ENCODE measurements at regions not wholly inside any gene's neighbourhood (a gene's known extent, or its start where the extent isn't known, plus 50 kb on each side); places are given as distances from the start of the nearest gene placed in this dataset.
"Not testable (repeated sequence)": the region's sequence is repeated elsewhere in the genome, so short reads cannot be mapped to it uniquely, and the experiment has no call there.

DNA sequence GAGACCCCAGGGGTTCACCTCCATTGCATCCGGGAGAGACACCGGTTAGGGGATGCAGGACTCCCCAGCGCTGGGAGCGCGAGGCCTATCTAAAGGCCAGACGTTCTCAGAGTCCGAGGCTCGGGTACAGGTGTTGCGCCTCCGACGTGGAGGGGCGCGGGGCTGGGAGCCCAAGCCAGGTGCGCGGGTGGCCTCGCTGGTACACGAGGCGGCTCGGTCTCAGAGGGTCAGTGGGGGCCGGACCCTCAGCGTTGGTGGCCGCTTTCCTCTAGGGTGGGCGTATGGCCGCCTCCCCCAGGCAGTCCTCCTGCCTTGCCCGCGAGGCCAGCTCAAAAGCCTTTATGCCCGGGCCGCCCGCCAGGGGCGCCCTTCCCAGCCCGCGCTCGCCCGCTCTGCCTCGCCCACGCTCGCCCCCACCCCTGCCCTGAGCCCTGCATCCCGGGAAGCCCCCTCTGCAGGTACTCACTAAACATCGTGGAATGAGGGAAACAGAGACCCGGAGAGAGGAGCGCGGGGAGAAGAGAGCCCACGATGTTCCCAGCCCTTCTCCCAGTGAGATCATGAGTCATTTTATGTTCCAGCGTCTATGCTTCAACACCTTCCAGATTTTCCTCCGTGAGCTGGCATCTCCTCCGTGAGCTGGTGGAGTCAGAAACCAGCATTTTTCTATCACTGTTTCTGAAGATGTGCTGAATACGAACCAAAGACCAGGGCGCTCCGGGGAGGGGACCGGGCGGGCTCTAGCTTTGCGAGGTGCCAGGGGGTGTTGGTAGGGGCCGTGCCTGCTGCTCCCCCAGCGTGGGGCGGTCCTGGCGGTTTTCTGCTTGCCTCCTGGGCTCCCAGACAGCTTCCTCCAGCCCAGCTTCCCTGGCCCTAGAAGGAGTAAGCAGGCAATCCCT, 73.8 kb downstream of the DIO3 start:
- no peak for DNase-seq

DNA sequence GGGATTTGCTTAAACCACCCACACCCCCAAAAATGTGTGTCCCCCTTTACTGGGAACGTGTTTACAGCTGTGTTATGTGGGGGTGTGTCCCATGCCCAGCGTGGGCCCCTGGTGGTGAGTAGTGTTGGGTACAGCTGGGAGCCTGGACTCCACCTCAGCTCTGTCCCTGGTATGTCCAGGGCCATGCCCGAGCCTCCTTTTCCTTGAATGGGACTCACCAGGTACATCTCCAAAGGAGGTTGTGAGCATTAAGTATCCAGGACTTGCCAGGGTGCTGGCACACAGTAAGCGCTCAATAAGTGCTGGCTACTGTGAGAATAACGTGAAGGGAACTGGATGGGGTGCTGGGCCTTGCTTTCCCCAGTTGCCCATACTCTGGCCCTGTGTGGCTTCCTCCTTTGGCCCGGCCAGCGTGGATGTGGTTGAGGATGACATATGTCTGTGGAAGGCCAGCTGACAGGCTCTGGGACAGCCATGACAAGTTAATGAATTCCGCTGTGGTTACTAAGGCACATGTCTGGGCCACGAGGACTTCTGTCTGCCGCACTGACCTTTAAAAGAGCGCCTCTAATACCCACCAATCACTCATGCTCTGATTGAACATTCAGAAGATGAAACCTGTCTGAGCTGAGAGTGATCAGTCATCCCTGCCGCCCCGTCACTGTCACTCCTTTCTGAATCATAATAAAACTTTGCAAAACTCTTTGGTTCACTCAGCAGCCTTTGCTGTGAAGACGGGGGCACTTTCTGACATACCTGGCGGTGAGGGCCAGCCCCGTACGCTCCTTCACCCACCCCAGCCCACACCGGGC, 74.7 kb downstream of the DIO3 start:
- DNase-seq: no peak

DNA sequence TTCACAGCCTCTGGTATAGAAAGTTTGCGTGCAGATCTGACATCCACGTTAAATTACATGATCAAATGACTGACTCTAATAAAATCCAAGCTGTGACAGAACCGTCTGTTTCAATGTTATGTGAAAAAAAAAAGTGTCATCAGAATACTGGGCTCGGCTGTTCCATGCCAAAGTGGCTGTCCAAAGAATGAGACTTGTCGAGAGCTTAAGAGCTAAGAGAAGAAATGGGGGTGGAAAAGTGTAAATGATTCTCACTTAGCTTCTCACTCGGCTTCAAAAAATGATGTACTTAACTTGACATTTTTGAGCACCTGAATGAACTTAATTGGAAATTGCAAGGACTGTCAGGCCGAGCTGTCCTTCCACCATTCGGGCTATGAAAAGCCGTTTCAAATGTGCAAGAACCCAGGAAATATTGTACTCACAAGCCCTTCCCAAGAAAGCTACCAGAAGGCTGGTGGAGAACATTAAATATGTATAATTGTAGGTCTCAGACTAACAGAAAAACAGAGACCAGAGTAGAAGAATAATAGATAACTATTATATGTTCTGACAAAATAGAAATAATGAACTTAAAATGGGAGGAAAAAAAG, 78.0 kb downstream of the DIO3 start:
- no peak for DNase-seq

DNA sequence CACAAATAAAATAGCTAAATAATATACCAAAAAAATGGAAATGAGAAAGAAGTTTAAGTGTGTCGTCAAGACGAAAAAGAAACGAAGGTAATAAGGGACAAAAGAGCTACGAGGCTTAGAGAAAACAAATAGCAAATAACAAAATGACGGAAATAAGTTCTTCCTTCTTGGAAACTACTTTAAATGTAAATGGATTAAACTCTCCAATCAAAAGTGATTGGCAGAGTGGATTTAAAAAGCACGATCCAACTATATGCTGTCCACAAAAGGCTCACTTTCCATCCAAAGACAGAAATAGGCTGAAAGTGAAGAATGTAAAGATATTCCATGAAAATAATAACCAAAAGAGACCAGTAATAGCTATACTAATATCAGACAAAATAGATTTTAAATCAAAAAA, 82.4 kb downstream of the DIO3 start:
- DNase-seq: no peak

DNA sequence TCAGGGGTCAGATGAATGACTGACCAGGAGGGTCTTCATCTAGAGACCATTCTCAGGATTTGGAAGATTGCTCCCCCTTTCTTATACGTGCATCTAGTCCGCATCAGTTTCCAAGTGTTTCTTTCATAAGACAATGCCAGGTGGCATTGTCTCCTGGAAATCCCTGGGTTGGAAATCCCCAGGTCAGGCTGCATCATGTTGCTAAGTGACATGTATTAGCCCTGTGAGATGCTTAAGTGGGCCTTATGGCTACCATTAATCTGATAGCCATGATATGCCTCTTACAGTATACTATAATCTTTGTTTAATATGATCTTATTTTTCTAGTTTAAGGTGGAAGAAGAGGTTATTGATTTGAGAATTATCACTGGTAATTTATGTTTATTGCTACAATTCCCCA, 92.8 kb downstream of the DIO3 start:
- DNase-seq: no peak

DNA sequence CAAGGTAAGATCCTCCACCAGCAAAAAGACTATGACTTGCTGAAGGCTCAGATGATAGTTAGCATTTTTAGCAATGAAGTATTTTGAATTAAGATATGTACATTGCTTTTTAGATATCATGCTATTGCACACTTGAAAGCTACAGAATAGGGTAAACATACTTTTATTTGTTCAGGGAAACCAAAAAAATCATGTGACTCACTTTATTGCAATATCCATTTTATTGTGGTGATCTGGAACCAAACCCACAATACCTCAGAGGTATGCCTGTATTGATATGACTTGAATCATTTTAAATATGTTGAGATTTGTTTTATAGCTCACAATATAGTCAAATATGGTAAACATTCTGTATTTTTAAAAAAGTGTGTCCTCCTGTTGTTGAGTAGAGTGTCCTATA, 96.1 kb downstream of the DIO3 start:
- DNase-seq: no peak

DNA sequence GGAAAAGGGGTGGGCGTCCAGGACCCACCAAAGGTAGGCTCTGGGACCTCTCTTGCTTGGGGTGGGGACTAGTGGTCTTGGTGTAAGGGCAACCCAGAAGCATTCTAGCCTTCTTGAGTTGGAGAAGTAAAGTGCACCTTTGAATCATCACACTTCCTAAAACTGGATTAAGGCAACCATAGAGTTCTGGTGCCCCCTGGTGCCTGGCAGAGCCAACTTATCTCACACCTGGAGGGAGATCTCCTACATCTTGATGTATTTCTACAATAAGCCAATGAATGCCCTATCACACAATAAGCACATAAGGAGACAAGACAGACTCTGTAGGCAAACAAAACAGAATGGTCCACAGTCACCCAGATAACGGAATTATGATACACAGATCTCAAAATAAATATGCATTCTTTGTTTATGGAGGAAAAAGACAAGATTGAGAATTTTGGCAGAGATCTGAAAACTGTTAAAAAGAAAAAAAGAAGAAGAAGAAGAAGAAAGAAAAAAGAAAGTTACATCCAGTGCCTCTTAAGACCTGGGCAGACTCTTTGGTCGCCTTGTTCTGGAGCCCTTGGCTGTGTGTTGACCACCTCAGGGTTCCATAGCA, 95.9 kb upstream of the PPP2R5C start:
- no peak for DNase-seq

DNA sequence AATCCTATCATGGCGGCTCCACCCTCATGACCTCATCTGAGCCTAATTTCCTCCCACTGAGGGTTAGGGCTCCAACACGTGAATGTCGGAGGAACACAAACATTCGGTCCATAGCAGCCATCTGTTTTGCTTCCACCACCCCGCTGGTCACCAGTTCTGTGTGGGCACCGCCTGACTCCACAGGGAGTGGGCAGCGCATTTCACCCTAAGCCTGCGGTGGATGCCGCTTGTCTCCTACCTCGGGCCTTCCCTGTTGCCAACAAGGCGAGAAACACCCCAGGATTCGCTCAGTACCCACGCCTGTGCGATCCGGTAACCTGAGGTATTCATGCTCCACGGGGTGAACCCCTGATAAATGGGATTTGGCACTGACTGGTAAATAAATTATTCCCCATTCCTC, 95.2 kb upstream of the PPP2R5C start:
- DNase-seq: no peak

DNA sequence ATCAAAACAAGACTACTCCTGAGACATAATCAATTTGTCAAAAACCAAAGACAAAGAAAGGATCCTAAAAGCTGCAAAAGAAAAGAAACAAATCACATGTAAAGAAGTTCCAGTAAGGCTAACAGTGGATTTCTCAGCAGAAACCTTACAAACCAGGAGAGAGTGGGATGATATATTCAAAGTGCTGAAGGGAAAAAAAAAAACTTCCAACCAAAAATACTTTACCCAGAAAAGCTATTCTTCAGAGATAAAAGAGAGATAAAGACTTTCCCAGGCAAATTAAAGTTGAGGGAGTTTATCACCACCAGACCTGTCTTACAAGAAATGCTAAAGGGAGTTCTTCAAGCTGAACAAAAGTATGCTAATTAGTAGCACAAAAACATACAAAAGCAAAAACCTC, 91.9 kb upstream of the PPP2R5C start:
- DNase-seq: no peak

DNA sequence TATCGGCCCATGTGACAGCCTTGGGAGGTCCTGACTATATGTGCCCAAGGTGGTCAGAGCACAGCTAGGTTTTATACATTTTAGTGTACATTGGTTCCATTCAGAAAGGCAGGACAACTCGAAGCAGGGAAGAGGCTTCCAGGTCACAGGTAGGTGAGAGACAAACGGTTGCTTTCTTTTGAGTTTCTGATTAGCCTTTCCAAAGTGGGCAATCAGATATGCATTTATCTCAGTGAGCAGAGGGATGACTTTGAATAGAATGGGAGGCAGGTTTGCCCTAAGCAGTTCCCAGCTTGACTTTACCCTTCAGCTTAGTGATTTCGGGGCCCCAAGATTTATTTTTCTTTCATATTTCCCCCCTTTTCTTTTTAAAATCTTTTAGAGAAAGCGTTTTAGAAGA, 87.6 kb upstream of the PPP2R5C start:
- DNase-seq: no peak

DNA sequence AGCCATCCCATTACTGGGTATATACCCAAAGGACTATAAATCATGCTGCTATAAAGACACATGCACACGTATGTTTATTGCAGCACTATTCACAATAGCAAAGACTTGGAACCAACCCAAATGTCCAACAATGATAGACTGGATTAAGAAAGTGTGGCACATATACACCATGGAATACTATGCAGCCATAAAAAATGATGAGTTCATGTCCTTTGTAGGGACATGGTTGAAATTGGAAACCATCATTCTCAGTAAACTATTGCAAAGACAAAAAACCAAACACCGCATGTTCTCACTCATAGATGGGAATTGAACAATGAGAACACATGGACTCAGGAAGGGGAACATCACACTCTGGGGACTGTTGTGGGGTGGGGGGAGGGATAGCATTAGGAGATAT, 85.7 kb upstream of the PPP2R5C start:
- not testable (repeated sequence) for DNase-seq

DNA sequence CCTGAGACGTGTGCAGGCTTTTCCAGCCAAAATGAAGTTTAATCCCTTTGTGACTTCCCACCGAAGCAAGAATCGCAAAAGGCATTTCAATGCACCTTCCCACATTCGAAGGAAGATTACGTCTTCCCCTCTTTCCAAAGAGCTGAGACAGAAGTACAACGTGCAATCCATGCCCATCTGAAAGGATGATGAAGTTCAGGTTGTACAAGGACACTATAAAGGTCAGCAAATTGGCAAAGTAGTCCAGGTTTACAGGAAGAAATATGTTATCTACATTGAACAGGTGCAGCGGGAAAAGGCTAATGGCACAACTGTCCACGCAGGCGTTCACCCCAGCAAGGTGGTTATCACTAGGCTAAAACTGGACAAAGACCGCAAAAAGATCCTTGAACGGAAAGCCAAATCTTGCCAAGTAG, 83.6 kb upstream of the PPP2R5C start:
- not testable (repeated sequence) for DNase-seq

DNA sequence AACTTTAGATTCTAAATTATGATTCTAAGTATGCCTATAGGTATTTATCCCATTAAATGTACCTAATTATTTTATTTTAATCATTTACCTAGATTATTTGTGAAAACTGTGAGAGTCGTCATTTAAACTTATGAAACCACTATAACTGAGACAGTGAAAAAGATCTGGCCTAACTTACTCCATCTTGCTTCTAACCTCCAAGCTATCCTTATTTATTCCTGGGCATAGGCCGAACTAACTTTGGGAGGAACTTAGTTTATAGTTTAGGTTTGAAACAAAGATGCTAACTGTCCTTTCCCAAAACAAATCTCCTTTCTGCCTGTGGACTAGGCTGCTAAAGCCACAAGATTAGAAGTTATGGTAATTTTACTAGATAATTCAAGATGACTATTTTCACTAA, 79.7 kb upstream of the PPP2R5C start:
- DNase-seq: no peak

DNA sequence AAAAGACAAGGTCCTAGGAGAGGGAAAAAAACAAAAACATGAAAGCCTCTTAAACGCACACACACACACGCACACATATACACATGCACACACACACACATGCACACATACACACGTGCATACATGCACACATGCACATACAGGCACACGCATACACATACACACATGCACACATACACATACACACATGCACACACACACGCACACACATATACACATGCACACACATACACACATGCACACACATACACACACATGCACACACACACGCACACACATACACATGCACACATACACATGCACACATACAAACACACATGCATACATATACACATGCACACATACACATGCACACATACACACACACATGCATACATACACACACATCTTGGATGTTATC, 78.1 kb upstream of the PPP2R5C start:
- DNase-seq: no peak

DNA sequence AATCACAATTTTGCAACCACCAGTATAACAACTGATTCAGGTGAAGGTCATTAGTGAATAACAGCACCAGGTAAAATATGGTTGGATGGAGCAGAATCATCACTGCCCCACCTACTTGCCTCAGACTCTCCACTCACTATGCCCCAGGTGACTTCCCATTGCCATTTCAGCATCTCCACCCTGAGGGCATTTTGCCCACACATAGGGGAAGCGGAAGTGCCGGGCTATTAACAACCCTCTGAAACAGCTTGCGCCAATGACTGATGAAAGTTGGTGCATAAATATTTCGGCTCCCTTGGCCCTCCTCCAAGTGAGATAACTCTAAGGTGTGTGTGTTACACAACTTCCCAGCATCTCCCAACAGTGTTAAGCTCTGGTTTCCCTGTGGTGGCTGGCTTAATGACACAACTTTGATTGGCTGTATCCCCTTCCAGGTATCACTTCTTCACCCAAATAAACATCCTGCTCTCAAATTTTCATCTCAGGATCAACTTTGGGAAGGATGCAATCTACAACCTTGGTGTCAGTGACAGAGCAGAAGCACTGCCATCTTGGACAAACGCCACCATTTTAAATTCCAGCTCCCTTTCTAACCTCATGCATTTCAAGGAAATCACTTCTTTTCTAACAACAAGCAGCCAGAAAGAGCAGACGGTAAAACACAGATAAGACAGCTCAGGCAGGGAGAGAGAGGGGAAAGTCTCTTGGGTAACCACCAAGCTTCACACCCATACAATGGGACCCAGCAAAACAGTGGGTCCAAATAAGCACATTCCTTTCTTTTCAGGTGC, 73.6 kb upstream of the PPP2R5C start:
- DNase-seq: no peak

DNA sequence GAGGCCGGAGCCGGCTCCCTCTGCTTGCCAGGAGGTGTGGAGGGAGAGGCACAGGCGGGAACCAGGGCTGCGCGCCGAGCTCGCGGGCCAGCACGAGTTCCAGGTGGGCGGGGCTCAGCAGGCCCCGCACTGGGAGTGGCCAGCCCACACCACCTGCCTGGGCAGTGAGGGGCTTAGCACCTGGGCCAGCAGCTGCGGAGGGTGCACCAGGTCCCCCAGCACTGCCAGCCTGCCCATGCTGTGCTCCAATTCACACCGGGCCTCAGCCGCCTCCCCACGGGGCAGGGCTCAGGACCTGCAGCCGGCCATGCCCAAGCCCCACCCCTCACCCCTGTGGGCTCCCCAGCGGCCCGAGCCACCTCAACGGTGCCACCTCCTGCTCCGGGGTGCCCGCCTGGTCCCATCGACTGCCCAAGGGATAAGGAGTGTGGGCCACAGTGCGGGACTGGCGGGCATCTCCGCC, 72.4 kb upstream of the PPP2R5C start:
- no peak for DNase-seq

DNA sequence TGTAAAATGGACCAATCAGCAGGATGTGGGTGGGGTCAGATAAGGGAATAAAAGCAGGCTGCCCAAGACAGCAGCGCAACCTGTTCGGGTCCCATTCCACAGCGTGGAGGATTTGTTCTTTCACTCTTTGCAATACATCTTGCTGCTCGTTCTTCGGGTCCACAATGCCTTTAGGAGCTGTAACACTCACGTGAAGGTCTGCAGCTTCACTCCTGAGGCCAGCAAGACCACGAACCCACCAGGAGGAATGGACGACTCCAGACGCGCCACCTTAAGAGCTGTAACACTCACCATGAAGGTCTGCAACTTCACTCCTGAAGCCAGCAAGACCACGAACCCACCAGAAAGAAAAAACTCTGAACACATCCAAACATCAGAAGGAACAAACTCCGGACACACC, 71.5 kb upstream of the PPP2R5C start:
- not testable (repeated sequence) for DNase-seq

DNA sequence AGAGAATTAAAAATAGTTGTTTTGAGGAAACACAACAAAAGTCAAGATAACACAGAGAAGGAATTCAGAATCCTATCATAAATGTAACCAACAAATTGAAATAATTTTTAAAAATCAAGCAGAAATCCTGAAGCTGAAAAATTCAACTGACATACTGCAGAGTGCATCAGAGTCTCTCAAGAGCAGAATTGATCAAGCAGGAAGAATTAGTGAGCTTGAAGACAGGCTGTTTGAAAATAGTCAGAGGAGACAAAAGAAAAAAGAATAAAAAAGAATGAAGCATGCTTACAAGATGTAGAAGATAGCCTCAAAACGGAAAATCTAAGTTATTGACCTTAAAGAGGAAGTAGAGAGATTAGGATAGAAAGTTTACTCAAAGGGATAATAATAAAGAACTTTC, 65.8 kb upstream of the PPP2R5C start:
- no peak for DNase-seq

DNA sequence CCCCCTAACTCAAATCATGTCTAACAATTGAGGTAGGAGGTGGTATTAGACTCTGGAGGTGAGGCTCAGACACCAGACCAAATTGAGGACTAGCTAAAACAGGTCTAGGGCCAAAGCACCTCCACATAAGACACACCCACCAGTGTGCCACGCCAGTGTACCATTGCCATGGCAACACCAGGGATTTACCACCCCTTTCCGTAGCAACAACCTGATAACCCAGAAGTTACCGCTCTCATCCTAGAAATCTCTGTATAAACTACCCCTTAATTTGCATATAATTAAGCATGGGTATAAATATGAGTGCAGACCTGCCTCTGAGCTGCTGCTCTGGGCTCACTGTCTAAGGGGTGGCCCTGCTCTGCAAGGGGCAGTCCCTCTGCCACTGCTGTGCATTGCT, 57.4 kb upstream of the PPP2R5C start:
- no peak for DNase-seq

DNA sequence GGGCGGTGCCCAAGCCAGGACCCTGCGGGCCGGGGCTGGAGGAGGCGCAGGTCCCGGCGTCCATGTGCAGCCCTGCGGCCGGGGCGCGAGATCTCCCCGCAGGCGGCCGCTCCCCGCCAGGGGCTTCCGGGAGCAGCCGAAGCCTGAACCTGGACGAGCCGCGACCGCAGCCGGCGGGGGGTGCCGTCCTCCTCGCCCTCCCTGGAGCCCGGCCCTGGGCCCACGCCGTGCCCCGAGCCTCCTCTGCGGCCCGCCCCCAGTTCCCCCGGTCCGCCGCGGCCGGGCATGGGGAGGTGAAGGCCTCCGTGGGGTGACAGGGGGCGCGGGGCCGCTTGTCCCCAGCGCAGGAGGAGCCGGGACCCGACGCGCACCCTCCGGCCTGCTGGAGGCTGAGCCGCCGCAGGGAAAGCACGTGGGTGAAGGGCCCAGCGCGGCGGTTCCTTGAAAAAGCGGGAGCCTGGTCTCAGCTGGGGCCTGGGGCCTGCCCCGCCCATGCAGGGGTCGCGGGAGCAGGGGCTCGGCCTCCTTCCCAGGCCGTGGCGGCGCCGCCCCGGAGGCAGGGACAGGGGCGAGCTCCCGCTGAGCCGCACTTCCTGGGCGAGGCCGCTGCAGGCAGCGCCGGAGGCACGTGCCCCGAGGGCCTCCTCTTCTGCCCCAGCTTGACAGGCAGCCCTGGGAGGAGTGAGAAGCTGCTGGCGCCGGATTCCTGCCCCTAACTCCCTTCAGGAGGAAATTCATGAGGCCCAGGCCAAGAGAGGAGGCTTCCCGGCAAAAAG, 55.6 kb upstream of the PPP2R5C start:
- DNase-seq: no peak

DNA sequence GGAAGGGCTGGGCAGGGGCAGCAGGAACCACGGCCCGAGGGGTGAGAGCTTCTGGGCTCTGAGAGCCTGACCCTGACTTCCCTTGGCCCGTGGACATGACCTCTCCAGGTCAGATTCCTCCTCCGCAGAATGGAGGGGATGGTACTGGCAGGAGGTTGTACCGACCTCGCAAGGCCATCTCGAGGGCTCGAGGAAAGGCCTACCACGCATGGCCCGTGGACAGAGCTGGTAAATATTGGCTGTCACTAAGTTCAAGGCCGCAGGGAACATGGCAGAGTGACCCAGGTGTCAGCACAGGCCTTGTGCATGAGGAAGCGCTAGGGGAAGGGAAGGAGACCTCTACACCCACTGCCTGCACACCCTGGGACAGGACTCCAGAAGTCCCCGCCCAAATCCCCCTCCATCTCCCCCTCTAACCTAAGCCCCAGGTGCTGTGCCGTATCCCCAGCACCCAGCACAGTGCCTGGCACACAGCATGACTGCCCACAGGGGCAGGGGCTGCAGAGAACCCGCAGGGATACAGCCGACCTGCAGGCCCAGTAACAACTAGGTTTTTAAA, 54.9 kb upstream of the PPP2R5C start:
- DNase-seq: no peak

Measured in KG1 (cell line).